LNCAP (cell line): ENCODE measurements at regions not wholly inside any gene's neighbourhood (a gene's known extent, or its start where the extent isn't known, plus 50 kb on each side); places are given as distances from the start of the nearest gene placed in this dataset.

Experiments
- CTCF ChIP-seq: fragments of 450-650 bp; IDR thresholded peaks from 2 replicates; pipeline ENCODE4 v1.5.1; 2017; ENCODE audit warnings: mild to moderate bottlenecking

GRCh38 chr14:105602243-105602750 lies 75.9 kb downstream of the TMEM121 start:
- no peak for TF ChIP-seq CTCF

- no peak for TF ChIP-seq CTCF
Measured at GRCh38 chr14:105602799-105603793, 76.7 kb downstream of the TMEM121 start.

GRCh38 chr14:105605464-105606304 lies 79.3 kb downstream of the TMEM121 start:
- no peak for TF ChIP-seq CTCF

GRCh38 chr14:105616802-105617192 lies 90.4 kb downstream of the TMEM121 start:
- no peak for TF ChIP-seq CTCF

- no peak for TF ChIP-seq CTCF
Measured at GRCh38 chr14:105617201-105617777, 90.9 kb downstream of the TMEM121 start.

GRCh38 chr14:105622329-105622955 lies 96.1 kb downstream of the TMEM121 start:
- TF ChIP-seq CTCF, result no peak

GRCh38 chr14:105627701-105628100 lies 101.3 kb downstream of the TMEM121 start:
- TF ChIP-seq CTCF, result no peak
